HG02938 (cell line): ENCODE measurements at regions not wholly inside any gene's neighbourhood (a gene's known extent, or its start where the extent isn't known, plus 50 kb on each side); places are given as distances from the start of the nearest gene placed in this dataset.

ENCODE experiments used
- ATAC-seq: cut with Tn5 transposase; IDR thresholded peaks from one replicate; pipeline ENCODE4 v1.9.1; 2021; ENCODE audit warnings: mild to moderate bottlenecking, moderate library complexity; ENCODE audit not compliant: unreplicated experiment

- ATAC-seq, result no peak
Measured at GRCh38 chrX:57204306-57204705, 67.1 kb upstream of the SPIN2A start.

DNA sequence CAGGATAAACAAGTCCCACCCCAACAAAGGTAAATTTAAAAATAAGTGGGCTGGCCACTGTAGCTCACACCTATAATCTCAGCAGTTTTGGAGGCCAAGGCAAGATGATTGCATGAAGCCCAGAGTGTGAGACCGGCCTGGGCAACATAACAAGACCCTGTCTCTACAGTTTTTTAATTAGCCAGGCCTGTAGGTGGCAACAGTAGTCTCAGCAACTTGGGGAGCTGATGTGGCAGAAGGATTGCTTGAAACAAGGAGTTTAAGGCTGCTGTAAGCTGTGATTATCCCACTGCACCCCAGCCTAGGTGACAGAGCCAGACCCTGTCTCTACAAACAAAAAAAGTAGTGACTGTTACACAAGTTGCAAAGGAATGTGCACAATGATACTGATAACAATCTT, 74.6 kb upstream of the FAAH2 start:
- no peak for ATAC-seq

DNA sequence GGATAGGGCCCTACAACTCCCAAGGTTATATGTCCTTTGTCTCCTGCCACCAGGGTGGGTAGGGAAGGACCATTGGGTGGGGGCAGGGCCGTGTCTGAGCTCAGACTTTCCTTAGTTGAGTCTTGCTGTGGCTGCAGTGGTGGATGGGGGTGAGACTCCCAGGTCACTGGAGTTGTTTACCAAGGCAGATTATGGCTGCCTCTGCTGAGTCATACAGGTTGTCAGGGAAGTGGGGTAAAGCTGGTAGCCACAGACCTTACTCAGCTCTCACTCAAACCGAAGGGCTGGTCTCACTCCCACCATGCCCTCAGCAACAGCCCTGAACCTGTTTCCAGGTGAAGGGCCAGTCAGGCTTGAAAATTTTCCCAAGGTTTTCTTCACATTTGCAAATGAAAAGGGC, 58.8 kb upstream of the FAAH2 start:
- no peak for ATAC-seq

DNA sequence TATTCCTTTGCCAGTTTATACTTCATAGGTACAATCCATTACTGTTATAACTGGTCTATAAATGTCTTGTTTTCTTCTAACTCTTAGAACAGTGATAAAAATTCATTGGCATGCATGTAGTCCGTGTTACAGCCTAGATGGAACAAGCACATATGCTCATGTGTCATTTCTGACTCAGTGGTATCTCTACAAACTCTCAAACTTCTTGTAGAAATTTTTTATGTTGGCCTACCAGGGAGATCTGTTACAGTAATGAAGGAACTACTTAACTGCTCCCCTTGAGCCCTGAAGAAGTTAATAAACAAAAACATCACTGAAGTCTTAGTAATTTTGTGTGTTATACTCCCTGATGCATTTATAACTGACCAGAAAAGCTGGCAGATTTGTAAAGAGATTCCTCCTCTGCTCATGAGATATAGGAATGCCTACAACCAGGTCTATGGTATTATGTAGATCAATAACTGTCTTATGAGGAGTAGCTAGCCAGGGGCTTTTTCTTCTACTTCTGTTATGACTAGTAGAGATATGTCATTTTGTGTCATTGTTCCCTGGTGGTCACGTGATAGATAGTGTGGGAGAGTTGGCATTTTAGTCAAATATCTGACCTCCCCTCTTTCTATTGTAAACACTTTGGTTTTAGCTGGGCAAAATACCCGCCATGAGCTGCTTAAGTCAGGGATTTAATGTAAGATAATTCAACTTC, 53.7 kb upstream of the FAAH2 start:
- peak; percentile 72 for ATAC-seq
